SH-SY5Y (cell line): ENCODE measurements at regions not wholly inside any gene's neighbourhood (a gene's known extent, or its start where the extent isn't known, plus 50 kb on each side); places are given as distances from the start of the nearest gene placed in this dataset.

Source experiments
- GATA2 ChIP-seq: IDR thresholded peaks from 2 replicates; pipeline ENCODE4 v1.6.1; 2011; ENCODE audit warnings: mild to moderate bottlenecking, low read depth, low read length
- GATA3 ChIP-seq: IDR thresholded peaks from 2 replicates; pipeline ENCODE4 v1.6.1; 2011; ENCODE audit warnings: low read depth, mild to moderate bottlenecking, low read length, moderate library complexity

- TF ChIP-seq GATA2 (no peak), GATA3 (no peak)
These were observed 200.3 kb upstream of the B3GAT1 start for GRCh38 chr11:134612140-134613030.
